GM19438 (cell line): ENCODE measurements at regions not wholly inside any gene's neighbourhood (a gene's known extent, or its start where the extent isn't known, plus 50 kb on each side); places are given as distances from the start of the nearest gene placed in this dataset.
"Not testable (repeated sequence)": the region's sequence is repeated elsewhere in the genome, so short reads cannot be mapped to it uniquely, and the experiment has no call there.

Source experiments
- ATAC-seq: cut with Tn5 transposase; IDR thresholded peaks from one replicate; pipeline ENCODE4 v1.9.1; 2021; ENCODE audit warnings: low read depth; ENCODE audit not compliant: unreplicated experiment

GRCh38 chr13:54383604-54384003, 1355.0 kb downstream of the OLFM4 start:
- no peak for ATAC-seq

- ATAC-seq = no peak
Measured at GRCh38 chr13:54387625-54388024, 1359.0 kb downstream of the OLFM4 start.

GRCh38 chr13:54390841-54391240, 1362.2 kb downstream of the OLFM4 start:
- no peak for ATAC-seq

- ATAC-seq = no peak
Measured at GRCh38 chr13:54394085-54394700, 1365.6 kb downstream of the OLFM4 start.

GRCh38 chr13:54394908-54395307, 1366.3 kb downstream of the OLFM4 start:
- no peak for ATAC-seq

GRCh38 chr13:54402495-54402894, 1373.9 kb downstream of the OLFM4 start:
- ATAC-seq = no peak

- no peak for ATAC-seq
Measured at GRCh38 chr13:54415753-54416366, 1387.2 kb downstream of the OLFM4 start.

DNA sequence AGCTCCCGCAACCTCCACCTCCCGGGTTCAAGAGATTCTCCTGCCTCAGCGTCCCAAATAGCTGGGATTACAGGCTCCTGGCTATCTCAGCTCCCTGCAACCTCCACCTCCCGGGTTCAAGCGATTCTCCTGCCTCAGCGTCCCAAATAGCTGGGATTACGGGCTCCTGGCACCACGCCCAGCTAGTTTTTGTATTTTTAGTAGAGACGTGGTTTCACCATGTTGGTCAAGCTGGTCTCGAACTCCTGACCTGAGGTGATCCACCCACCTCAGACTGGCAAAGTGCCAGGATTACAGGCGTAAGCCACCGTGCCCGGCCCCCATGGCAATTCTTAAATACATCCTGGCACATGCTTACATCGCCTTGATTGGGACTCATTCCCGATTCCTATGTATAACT, 1394.3 kb downstream of the OLFM4 start:
- not testable (repeated sequence) for ATAC-seq

- no peak for ATAC-seq
Measured at GRCh38 chr13:54424344-54424743, 1395.7 kb downstream of the OLFM4 start.

GRCh38 chr13:54433493-54434206, 1405.0 kb downstream of the OLFM4 start:
- no peak for ATAC-seq

GRCh38 chr13:54440853-54441400, 1412.3 kb downstream of the OLFM4 start:
- ATAC-seq = not testable (repeated sequence)

DNA sequence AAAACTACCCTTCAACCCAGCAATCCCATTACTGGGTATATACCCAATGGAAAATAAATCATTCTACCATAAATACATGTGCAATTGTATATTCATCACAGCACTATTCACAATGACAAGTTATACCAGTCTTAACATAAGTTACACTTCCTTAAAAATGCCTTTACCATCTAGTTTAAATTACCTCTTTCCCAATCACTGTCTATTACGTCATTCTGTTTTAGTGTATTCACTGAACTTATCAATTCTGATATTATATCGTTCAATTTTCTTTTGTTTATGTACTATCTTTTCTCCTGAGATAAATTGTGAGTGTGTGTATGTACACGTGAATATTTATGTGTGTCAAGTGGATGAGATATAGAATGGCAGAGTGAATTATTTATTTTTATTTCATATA, 1416.8 kb downstream of the OLFM4 start:
- no peak for ATAC-seq

DNA sequence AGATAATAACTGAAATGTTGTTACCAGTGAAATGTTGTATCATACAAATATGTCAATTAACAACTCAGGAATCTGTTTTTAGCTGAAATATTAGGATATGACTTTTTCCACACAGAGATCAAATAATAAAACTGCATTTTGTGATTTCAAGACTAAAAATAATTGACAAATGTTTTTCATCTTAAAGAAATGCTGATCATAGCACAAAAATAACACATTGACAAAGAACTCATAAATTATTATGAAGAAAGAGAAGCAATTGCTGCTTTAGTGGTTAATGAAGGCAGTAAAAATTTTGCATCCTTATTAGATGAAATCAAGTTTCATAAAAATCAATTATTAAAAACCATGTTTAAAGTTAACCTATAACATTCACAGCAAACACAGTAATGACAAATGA, 1417.3 kb downstream of the OLFM4 start:
- no peak for ATAC-seq

- no peak for ATAC-seq
Measured at GRCh38 chr13:54449922-54450321, 1421.3 kb downstream of the OLFM4 start.

DNA sequence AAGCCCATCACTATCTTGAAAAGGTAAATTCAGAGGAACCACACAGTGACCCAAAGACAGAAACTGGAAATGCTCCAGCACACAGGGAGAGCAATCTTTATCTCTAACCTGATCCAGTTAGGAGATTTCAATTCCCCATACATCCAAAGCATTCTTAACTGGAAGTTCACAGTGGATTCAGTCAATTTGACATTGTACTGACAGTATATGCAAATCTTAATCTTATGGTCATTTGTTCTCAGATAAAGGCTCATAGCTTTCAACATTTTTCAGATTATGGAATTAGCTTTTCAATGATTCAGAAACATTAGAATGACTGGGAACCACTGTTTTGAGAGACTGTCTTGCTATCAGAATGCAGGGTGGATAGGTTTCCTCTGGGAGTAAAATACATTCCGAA, 1455.6 kb downstream of the OLFM4 start:
- ATAC-seq = no peak

DNA sequence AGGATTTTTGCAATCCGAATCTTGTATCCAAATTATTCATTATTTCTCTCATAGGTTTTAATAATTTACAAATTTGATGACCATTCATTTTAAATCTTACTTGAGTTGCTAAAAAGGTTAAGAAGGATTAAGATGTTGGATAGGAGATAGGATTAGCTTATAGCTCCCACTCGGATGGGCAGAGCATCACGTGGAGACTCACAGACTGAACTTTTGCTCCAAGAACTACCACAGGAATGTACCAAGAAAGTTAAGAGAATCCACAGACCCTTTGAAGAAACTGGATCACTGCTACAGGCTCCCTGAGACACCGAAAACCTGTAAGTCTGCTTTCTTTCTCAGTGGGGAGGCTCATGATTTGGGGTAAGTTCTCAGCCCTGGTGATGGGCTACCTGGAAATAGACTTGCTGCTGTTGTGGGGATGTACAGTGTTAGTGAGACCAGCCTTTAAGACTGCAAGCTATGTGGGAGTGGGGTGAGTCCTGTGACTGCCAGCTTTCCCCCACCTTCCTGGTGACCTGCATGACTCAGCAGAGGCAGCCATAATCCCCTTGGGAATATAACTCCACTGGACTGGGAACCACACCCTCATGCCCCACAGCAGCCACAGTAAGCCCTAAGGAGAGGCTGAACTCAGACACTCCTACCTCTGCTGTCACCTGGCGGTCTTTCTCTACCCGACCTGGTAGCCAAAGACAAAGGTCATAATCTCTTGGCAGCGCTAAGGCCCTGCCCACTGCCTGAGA, 1458.0 kb downstream of the OLFM4 start:
- no peak for ATAC-seq

- no peak for ATAC-seq
Measured at GRCh38 chr13:54489359-54489758, 1460.7 kb downstream of the OLFM4 start.

GRCh38 chr13:54492995-54493394, 1464.4 kb downstream of the OLFM4 start:
- no peak for ATAC-seq

- no peak for ATAC-seq
Measured at GRCh38 chr13:54511366-54511765, 1482.8 kb downstream of the OLFM4 start.

GRCh38 chr13:54513254-54513653, 1484.6 kb downstream of the OLFM4 start:
- no peak for ATAC-seq

DNA sequence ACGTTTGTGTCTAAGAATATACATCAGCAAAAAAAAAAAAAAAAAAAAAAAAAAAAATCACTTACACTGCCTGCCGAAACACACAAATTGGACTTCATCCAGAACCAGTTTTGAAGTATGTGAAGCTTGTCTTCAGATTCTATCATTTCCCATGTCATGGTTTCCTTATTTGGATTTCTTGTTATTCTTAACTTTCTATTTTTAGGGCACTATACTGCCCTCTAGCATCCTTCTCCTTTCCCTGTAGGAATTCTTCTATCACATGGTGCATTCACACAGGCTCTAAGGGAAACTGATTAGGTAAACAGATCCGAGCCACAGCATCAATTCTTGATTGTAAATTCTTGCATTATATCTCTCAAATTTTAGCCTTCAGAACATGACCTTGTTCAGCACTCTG, 1507.5 kb downstream of the OLFM4 start:
- ATAC-seq = no peak
